SH-SY5Y (cell line): ENCODE measurements at regions not wholly inside any gene's neighbourhood (a gene's known extent, or its start where the extent isn't known, plus 50 kb on each side); places are given as distances from the start of the nearest gene placed in this dataset.

Source experiments
- GATA2 ChIP-seq: IDR thresholded peaks from 2 replicates; pipeline ENCODE4 v1.6.1; 2011; ENCODE audit warnings: mild to moderate bottlenecking, low read depth, low read length
- GATA3 ChIP-seq: IDR thresholded peaks from 2 replicates; pipeline ENCODE4 v1.6.1; 2011; ENCODE audit warnings: low read depth, mild to moderate bottlenecking, low read length, moderate library complexity

DNA sequence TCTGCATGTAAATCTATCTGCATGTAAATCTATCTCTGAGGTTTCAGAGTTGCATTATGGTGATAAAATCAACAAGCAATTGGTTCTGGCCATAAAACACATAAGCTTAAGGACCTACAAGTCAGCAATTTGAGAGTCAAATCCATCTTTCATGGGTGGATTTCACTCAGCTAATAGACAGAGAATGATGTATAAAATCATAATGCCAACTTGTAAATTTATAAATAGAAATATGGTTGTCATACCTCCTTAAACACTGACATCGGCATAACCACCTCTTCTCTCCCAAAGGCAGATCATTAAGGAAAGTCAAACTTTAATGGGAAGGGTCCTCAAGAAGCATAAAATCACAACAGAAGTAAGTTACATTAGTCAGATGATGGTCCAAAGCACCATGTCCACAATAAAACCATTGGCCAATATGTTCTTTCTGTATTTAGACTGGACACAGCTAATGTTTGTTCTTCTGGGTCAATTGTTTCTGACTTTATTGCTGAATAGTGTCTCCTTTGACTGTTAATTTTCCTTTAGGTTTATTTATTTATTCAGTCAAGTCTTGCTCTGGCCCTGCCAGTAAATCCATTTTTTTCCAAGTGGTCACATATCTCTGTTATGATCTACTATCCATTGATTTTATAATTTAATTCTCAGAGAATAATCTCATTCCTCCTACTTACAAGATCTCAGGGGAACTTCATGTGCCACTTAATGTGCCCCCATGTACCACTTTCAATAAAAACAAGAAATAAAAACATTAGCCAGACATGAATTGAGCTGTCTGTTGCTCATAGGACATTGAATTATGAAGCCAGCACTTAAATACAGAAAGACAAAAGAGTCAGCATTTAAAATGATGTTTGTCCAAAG, 382.9 kb upstream of the IRAK1BP1 start:
- TF ChIP-seq GATA3 (peak; percentile 64), GATA2 (no peak)

DNA sequence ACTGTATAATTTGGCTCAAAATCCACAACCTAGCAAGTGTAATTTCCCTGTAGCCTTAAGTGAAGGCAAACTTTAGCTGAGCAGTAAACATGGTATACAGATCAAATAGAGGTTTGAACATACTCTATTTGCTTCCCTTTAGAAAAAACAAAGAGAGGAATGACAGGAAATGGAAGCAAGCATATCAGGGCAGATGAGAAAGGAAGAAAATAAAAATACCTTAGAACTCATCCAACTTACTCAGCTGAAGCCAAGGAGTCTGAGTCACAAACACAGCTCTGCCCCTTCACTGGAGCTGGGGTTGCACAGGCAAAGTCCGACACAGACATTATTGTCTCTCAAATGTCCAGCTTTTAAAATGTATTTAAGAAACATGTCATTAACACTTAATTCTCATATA, 379.9 kb upstream of the IRAK1BP1 start:
- TF ChIP-seq GATA3, result no peak
- no peak for TF ChIP-seq GATA2

- TF ChIP-seq GATA3 (no peak), GATA2 (no peak)
Measured at GRCh38 chr6:78489874-78490273, 377.5 kb upstream of the IRAK1BP1 start.

DNA sequence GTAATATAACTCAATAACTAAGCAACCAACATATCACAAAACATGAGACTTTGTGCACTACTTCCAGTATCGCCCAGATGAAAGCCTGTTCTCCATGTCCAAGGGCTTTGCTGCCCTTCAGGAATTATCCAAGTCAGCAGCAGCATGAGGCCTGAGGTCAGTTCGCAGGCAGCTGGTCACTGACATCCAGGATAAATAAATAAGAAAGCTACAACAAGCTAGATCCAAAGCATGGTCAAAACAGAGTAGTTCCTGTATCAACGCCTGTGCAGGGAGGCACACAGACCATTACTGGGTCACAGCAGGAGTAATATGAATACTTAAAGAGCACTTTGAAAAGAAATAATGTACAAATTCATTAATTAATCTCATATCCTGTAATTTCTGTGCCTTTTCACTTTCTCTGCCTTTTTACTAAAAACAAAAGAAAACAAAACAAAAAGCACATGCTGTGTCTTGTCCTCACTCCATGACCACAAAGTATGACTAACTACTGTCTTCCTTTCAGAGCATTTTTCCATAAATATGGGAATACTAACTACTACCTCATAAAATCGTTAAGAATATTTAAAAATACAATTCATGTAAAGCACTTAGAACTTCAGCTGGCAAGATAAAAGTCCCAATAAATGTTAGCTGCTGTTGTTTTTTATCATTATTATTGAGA, 374.9 kb upstream of the IRAK1BP1 start:
- no peak for TF ChIP-seq GATA2
- no peak for TF ChIP-seq GATA3

- TF ChIP-seq GATA3 (no peak), GATA2 (no peak)
Measured at GRCh38 chr6:78500299-78501089, 366.9 kb upstream of the IRAK1BP1 start.

- TF ChIP-seq GATA2 (no peak), GATA3 (no peak)
Measured at GRCh38 chr6:78502386-78502887, 364.9 kb upstream of the IRAK1BP1 start.

DNA sequence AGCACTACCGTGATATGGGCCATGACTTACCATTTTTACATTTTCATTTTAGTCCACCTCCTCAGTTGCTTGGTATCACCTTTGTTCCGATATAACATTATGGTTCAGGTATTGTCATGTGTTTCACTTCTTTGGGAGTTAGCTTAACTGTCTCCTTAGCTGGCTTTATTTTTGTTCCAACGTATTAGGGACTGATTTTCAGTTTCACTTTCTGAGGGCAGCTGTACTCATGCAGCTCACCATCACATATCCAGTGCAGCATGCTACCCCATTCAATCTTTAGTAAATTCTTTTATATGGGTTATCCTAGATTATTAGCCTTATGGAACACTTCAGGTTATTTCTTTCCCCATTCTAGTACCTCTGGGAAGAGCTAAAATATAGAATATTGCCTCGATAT, 362.2 kb upstream of the IRAK1BP1 start:
- TF ChIP-seq GATA2 (no peak), GATA3 (no peak)

DNA sequence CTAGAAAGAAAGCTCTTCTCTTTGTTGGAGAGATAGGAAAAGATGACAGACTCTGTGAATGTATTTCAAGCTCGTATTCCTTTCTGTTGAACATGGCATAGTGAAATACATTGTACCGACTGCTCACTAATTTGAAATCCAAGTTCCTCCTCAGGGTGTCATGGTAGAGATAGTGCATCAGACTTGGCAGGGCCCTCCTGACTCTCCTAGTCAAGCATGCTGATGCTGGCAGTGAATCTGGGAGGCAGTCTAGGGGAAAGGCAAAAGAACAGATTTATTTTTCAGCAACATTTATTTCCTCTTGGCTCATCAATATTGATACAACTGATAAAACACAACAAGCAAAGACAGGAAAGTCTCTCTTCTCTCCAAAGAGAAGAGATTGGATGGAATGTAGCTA, 356.3 kb upstream of the IRAK1BP1 start:
- TF ChIP-seq GATA2 (no peak), GATA3 (no peak)

- TF ChIP-seq GATA3 (no peak), GATA2 (no peak)
Measured at GRCh38 chr6:78513856-78514255, 353.5 kb upstream of the IRAK1BP1 start.

GRCh38 chr6:78515271-78515670, 352.1 kb upstream of the IRAK1BP1 start:
- TF ChIP-seq GATA3 (no peak), GATA2 (no peak)

DNA sequence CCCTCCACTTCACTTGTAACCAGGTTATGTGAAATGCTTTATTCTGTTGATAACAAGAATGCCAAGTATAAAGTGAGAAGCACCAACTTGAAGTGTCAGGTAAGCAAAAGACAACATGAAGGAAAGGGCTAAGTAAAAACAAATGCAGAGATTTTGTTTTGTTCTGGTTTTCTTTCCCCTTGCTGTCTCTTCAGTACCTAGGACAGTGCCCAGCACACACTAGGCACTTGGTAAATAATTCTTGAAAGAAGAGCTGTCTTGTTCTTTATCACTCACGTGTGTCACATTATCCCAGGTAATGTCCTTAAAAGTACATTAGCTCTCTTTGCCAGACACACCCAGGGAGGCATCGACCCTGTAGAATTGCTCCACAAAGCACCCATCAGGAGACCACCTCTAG, 350.0 kb upstream of the IRAK1BP1 start:
- TF ChIP-seq GATA2 (no peak), GATA3 (no peak)

GRCh38 chr6:78523622-78524021, 343.7 kb upstream of the IRAK1BP1 start:
- no peak for TF ChIP-seq GATA3

- TF ChIP-seq GATA2, result no peak
- TF ChIP-seq GATA3, result no peak
Measured at GRCh38 chr6:78525976-78526375, 341.4 kb upstream of the IRAK1BP1 start.

GRCh38 chr6:78526432-78526831, 340.9 kb upstream of the IRAK1BP1 start:
- TF ChIP-seq GATA2 (no peak), GATA3 (no peak)
